ENCODE measurements at regions not wholly inside any gene's neighbourhood (a gene's known extent, or its start where the extent isn't known, plus 50 kb on each side); places are given as distances from the start of the nearest gene placed in this dataset.
"Not testable (repeated sequence)": the region's sequence is repeated elsewhere in the genome, so short reads cannot be mapped to it uniquely, and the experiment has no call there.

GRCh38 chr1:229848752-229849677, 218.0 kb upstream of the GALNT2 start:
- no peak overlapping the region for H3K4me3 ChIP-seq (ENCODE audit: low read length)
- peaks cover 4% of the 10 kb centered on the region for H3K4me1 ChIP-seq (ENCODE audit: insufficient read depth, low read length)
- no peaks in the 10 kb centered on the region for H3K9me3 ChIP-seq (ENCODE audit: low read depth, low read length)
- no peaks in the 10 kb centered on the region for H3K27me3 ChIP-seq (ENCODE audit: insufficient read depth, low read length)

DNA sequence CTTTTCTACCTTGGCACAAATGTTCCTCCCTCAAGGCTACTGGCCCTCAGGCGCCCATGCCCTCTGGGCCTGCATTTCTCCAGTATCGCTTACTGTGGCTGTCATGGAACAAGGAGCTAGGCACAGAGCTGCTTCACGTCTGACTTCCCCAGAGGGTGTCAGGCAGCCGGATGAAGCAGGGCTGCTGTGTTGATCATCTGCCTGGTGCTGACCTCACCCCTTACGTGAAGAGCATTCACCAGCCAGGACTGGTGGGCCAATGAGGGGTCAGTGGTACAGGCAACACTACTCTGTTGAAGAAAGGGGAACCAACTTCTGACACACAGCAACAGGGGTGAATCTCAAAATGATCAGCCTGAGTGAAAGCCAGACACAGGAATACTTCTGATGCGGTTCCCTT, 215.5 kb upstream of the GALNT2 start:
- Histone ChIP-seq H3K27me3 (ENCODE audit: insufficient read depth, low read length) (no peaks in the 10 kb centered on the region), H3K4me1 (ENCODE audit: insufficient read depth, low read length) (peaks cover 12% of the 10 kb centered on the region), H3K9me3 (ENCODE audit: low read depth, low read length) (no peaks in the 10 kb centered on the region), H3K4me3 (ENCODE audit: low read length) (no peak overlapping the region)

DNA sequence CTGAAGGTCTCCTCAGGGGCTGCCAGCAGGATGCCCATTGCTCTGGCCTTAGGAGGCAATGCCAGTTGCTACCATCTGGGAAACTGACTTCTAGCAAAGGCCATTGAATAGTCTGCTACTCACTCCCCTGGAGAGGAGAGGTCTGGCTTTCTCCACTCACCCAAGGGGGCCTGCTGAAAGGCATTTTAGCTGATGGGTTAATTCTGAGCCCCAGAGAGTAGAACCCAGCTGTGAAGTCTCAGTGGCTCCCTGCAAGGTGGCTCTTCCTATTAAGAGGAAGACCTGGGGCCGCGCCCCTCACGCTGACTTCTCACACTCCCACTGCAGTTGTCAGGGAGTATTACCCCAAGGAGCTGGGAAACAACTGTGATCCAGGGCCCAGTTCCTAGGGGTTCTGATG, 213.3 kb upstream of the GALNT2 start:
- H3K4me3 ChIP-seq (ENCODE audit: low read length) = no peak overlapping the region
- H3K27me3 ChIP-seq (ENCODE audit: insufficient read depth, low read length) = no peaks in the 10 kb centered on the region
- no peaks in the 10 kb centered on the region for H3K9me3 ChIP-seq (ENCODE audit: low read depth, low read length)
- peaks cover 15% of the 10 kb centered on the region for H3K4me1 ChIP-seq (ENCODE audit: insufficient read depth, low read length)

DNA sequence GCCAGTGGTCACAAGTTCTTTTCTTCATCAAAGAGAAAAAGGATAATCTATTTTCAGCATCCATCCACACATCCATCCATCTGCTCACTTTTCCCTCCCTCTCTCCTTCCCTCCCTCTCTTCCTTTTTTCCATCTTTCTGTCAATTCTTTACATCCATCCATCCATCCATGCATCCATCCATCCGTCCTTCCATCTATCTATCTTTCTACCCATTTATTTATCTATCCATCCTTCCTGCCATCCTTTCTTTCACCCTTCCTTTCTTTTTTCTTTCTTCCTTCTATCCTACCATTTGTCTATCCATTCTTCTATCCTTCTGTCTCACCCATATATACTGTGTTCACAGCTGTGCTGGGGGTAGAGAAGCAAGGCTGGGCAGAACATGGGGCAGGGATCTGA, 212.4 kb upstream of the GALNT2 start:
- H3K4me1 ChIP-seq (ENCODE audit: insufficient read depth, low read length) = peaks cover 15% of the 10 kb centered on the region
- H3K4me3 ChIP-seq (ENCODE audit: low read length) = no peak overlapping the region
- no peaks in the 10 kb centered on the region for H3K27me3 ChIP-seq (ENCODE audit: insufficient read depth, low read length)
- no peaks in the 10 kb centered on the region for H3K9me3 ChIP-seq (ENCODE audit: low read depth, low read length)

GRCh38 chr1:229856009-229856650, 210.9 kb upstream of the GALNT2 start:
- H3K9me3 ChIP-seq (ENCODE audit: low read depth, low read length) = no peaks in the 10 kb centered on the region
- no peaks in the 10 kb centered on the region for H3K27me3 ChIP-seq (ENCODE audit: insufficient read depth, low read length)
- peaks cover 15% of the 10 kb centered on the region for H3K4me1 ChIP-seq (ENCODE audit: insufficient read depth, low read length)
- peak overlapping the region; percentile 25 for H3K4me3 ChIP-seq (ENCODE audit: low read length)

GRCh38 chr1:229857585-229857984, 209.5 kb upstream of the GALNT2 start:
- Histone ChIP-seq H3K4me1 (ENCODE audit: insufficient read depth, low read length) (peaks cover 15% of the 10 kb centered on the region), H3K4me3 (ENCODE audit: low read length) (no peak overlapping the region), H3K9me3 (ENCODE audit: low read depth, low read length) (no peaks in the 10 kb centered on the region), H3K27me3 (ENCODE audit: insufficient read depth, low read length) (no peaks in the 10 kb centered on the region)

GRCh38 chr1:229859026-229859425, 208.0 kb upstream of the GALNT2 start:
- Histone ChIP-seq H3K9me3 (ENCODE audit: low read depth, low read length) (no peaks in the 10 kb centered on the region), H3K4me3 (ENCODE audit: low read length) (no peak overlapping the region), H3K4me1 (ENCODE audit: insufficient read depth, low read length) (peaks cover 15% of the 10 kb centered on the region), H3K27me3 (ENCODE audit: insufficient read depth, low read length) (no peaks in the 10 kb centered on the region)

DNA sequence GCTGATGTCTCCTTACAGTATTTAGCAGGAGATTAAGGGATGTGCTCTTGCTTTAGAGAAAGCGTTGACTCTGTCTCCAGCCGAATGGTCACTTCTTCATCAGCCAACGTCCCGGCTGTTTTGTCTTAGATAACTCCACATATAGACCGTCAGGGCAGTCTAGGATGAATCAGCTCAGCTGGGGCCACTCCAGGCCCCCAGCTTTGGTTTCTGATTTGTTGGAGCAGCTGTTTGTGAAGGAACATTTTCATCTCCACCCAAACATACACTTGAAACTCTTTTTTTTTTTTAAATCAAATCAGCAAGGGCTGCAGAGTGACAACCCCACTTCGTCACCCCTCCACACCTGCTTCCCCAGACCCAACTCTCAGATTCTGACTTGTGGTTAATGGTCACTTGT, 206.1 kb upstream of the GALNT2 start:
- no peaks in the 10 kb centered on the region for H3K9me3 ChIP-seq (ENCODE audit: low read depth, low read length)
- H3K27me3 ChIP-seq (ENCODE audit: insufficient read depth, low read length) = no peaks in the 10 kb centered on the region
- H3K4me1 ChIP-seq (ENCODE audit: insufficient read depth, low read length) = peaks cover 7% of the 10 kb centered on the region
- H3K4me3 ChIP-seq (ENCODE audit: low read length) = no peak overlapping the region

DNA sequence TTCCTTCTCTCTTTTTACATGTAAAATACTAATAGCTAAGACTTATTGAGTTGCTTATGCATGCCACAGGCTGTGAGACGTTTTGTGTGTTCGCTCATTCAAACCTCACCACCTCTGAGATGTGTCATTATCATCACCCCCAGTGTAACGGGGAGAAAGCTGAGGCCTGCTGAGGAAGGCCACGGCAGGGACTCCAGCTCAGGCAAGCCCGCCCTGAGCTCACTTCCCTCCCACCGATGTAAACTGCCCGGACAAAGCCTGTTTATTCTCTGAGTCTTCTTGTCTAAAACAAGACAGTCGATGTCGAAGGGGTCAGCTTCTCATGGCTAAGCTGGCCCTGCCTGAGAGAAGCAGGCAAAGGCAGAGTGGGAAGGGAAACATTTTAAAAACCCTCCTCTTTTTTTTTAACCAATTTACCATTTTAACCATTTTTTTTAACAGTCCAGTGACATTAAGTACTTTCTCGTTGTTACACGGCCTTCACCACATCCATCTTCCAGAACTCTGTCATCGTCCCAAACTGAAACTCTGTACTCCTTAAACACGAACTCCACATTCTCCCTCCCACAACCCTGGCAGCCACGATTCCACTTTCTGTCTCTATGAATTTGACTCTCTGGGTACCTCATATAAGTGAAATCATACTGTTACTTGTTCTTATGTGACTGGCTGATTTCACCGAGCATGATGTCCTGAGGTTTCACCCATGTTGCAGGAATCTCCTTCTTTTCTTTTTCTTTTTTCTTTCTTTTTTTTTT, 204.8 kb upstream of the GALNT2 start:
- H3K27me3 ChIP-seq (ENCODE audit: insufficient read depth, low read length) = no peaks in the 10 kb centered on the region
- H3K4me1 ChIP-seq (ENCODE audit: insufficient read depth, low read length) = no peaks in the 10 kb centered on the region
- no peaks in the 10 kb centered on the region for H3K9me3 ChIP-seq (ENCODE audit: low read depth, low read length)
- no peak overlapping the region for H3K4me3 ChIP-seq (ENCODE audit: low read length)

DNA sequence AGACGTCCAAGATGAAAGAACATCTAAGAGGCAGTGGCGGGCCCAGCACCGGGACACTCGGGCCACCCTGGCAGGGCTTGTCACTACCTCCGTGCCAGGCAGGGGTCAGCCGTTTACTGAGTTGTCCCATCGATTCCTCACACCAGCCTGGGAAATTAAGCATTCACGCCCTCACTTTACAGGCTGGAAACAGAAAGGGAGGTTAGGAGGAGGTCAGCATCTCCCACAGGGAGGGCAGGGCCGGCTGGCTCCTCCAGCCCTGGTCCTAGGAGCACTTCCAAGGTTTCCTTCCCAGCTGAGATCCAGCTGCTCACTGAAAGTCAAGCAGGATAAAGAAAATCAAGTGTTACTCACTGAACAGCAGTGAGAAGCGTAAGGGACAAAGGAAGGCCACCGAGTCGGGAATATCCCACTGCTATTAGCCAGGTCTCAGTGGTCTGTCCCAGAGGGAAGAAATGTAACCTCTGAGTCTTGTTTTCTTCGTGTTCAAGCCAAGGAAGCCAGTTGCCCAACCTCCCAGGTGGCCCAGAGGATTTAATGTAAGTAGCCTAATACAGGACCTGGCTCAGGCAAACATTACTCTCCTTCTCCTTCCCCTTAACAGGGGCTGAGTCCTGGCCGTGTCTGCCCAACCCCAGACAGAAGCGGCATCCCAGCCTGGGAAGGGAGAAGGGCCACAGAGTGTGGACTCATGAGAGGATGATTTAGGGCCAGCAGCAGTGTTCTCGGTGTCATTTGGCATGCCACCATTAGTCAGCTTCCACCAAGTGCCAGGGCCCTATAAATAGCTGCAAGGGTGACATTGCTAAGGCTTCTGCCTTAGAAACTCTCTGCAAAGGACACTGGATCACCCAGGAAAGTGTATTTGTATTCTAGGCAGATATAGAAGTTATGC, 203.1 kb upstream of the GALNT2 start:
- no peaks in the 10 kb centered on the region for H3K9me3 ChIP-seq (ENCODE audit: low read depth, low read length)
- no peaks in the 10 kb centered on the region for H3K4me1 ChIP-seq (ENCODE audit: insufficient read depth, low read length)
- no peaks in the 10 kb centered on the region for H3K27me3 ChIP-seq (ENCODE audit: insufficient read depth, low read length)
- no peak overlapping the region for H3K4me3 ChIP-seq (ENCODE audit: low read length)

DNA sequence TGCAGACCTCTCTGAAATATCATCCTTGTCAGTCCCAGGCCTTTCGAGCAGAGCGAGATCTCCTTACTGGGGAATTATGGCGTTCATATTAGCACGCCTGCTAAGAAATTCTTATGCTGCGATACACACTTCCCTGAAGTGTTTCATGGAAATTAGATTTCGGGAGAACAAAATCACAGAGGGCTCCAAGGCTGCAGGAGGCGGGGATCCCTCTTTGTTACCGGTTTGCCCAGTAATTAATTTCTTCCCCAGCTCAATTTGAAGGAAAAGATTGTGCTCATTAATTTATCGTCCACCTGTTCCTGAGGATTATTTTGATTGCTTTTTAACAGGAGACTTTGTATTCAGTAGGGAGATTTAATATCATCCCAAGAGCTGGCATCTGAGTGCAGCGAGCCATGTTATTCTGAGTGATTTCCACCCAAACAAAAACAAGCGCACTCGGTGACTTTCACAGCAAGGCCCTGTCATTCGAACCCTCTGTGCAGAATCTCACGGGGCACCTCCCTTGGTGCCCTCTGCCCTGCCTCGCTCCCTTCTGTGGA, 202.3 kb upstream of the GALNT2 start:
- H3K4me1 ChIP-seq (ENCODE audit: insufficient read depth, low read length) = no peaks in the 10 kb centered on the region
- H3K9me3 ChIP-seq (ENCODE audit: low read depth, low read length) = no peaks in the 10 kb centered on the region
- H3K27me3 ChIP-seq (ENCODE audit: insufficient read depth, low read length) = no peaks in the 10 kb centered on the region
- H3K4me3 ChIP-seq (ENCODE audit: low read length) = no peak overlapping the region

DNA sequence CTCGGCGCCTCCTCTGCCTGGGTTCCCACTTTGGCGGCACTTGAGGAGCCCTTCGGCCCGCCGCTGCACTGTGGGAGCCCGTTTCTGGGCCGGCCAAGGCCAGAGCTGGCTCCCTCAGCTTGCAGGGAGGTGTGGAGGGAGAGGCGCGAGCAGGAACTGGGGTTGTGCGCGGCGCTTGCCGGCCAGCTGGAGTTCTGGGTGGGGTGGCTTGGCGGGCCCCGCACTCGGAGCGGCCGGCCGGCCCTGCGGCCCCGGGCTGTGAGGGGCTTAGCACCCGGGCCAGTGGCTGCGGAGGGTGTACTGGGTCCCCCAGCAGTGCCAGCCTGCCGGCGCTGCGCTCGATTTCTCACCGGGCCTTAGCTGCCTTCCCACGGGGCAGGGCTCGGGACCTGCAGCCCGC, 201.7 kb upstream of the GALNT2 start:
- H3K9me3 ChIP-seq (ENCODE audit: low read depth, low read length); H3K4me3 ChIP-seq (ENCODE audit: low read length); H3K4me1 ChIP-seq (ENCODE audit: insufficient read depth, low read length); H3K27me3 ChIP-seq (ENCODE audit: insufficient read depth, low read length): not testable (repeated sequence)

- no peaks in the 10 kb centered on the region for H3K9me3 ChIP-seq (ENCODE audit: low read depth, low read length)
- no peak overlapping the region for H3K4me3 ChIP-seq (ENCODE audit: low read length)
- no peaks in the 10 kb centered on the region for H3K4me1 ChIP-seq (ENCODE audit: insufficient read depth, low read length)
- H3K27me3 ChIP-seq (ENCODE audit: insufficient read depth, low read length) = no peaks in the 10 kb centered on the region
Observed at GRCh38 chr1:229867726-229868125, 199.3 kb upstream of the GALNT2 start.

GRCh38 chr1:229869240-229869639, 197.8 kb upstream of the GALNT2 start:
- Histone ChIP-seq H3K4me3 (ENCODE audit: low read length) (no peak overlapping the region), H3K4me1 (ENCODE audit: insufficient read depth, low read length) (no peaks in the 10 kb centered on the region), H3K9me3 (ENCODE audit: low read depth, low read length) (no peaks in the 10 kb centered on the region), H3K27me3 (ENCODE audit: insufficient read depth, low read length) (no peaks in the 10 kb centered on the region)
